ENCODE measurements at regions not wholly inside any gene's neighbourhood (a gene's known extent, or its start where the extent isn't known, plus 50 kb on each side); places are given as distances from the start of the nearest gene placed in this dataset.

DNA sequence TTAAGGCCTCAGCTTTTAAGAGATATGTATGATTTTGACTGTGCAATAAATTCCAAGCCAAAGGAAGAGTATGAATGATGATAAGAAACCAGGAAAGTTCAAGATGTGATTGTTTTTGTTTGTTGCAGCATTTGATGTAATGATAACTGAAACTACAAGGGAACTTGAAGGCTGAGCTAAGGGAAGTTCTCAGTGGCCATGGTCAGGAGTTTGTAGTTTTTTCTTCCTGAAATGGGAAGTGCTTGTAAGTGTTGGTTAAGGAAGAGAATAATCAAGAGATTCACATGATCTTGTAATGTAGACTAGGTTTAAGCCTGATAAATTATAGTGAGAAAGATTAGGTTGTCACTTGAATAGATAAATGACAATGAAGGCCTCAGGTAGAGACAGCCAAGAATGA is 53.4 kb downstream of the PTCHD4 start:
- TF ChIP-seq, protein P1, sequence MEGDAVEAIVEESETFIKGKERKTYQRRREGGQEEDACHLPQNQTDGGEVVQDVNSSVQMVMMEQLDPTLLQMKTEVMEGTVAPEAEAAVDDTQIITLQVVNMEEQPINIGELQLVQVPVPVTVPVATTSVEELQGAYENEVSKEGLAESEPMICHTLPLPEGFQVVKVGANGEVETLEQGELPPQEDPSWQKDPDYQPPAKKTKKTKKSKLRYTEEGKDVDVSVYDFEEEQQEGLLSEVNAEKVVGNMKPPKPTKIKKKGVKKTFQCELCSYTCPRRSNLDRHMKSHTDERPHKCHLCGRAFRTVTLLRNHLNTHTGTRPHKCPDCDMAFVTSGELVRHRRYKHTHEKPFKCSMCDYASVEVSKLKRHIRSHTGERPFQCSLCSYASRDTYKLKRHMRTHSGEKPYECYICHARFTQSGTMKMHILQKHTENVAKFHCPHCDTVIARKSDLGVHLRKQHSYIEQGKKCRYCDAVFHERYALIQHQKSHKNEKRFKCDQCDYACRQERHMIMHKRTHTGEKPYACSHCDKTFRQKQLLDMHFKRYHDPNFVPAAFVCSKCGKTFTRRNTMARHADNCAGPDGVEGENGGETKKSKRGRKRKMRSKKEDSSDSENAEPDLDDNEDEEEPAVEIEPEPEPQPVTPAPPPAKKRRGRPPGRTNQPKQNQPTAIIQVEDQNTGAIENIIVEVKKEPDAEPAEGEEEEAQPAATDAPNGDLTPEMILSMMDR (IDR thresholded peaks at IDR 0.05; ENCODE audit: low read depth, low read length), result no peak
- no peak for TF ChIP-seq EZH2phosphoT487 (IDR thresholded peaks at IDR 0.05; ENCODE audit: low read depth)

All from OCI-LY3 (cell line).